CD14-positive monocyte (primary cell): ENCODE measurements at regions not wholly inside any gene's neighbourhood (a gene's known extent, or its start where the extent isn't known, plus 50 kb on each side); places are given as distances from the start of the nearest gene placed in this dataset.

Experiments used
- DNase-seq, 3 donors: peaks; one replicate each; pipeline ENCODE4 v3.0.0-alpha.2; 2011 to 2022
- H2AFZ ChIP-seq: 2 replicates; pipeline ENCODE4 v1.6.0; 2012; ENCODE audit warnings: mild to moderate bottlenecking, low read depth, low read length, inconsistent platforms; ENCODE audit not compliant: insufficient read depth, poor library complexity, severe bottlenecking
- H3K27ac ChIP-seq, 2 donors: 1 replicate in 1 of 2; 2 replicates in 1 of 2; pipeline ENCODE4 v1.5.1; 2012 to 2013; ENCODE audit warnings: low read length in 2 of 2, control low read depth in 1 of 2, inconsistent platforms in 1 of 2, low read depth in 1 of 2, mild to moderate bottlenecking in 1 of 2
- H3K27me3 ChIP-seq, 2 donors: one replicate each; pipeline versions ENCODE4 v1.6.0 to v1.6.1; 2011 to 2013; ENCODE audit warnings: low read length in 2 of 2; ENCODE audit not compliant: control insufficient read depth in 2 of 2, insufficient read depth in 2 of 2
- H3K36me3 ChIP-seq, 2 donors: replicated peaks in 1 of 2; 1 replicate in 1 of 2; 2 replicates in 1 of 2; pipeline versions ENCODE4 v1.5.1 to v1.6.1; 2012 to 2013; ENCODE audit warnings: low read length in 2 of 2, control low read depth in 1 of 2, inconsistent platforms in 1 of 2, mild to moderate bottlenecking in 1 of 2; ENCODE audit not compliant: insufficient read depth in 2 of 2, control insufficient read depth in 1 of 2
- H3K4me1 ChIP-seq, 2 donors: 1 replicate in 1 of 2; 2 replicates in 1 of 2; pipeline versions ENCODE4 v1.5.1 to v1.6.1; 2012 to 2013; ENCODE audit warnings: low read length in 2 of 2, control low read depth in 1 of 2, inconsistent platforms in 1 of 2, mild to moderate bottlenecking in 1 of 2, moderate library complexity in 1 of 2; ENCODE audit not compliant: insufficient read depth in 2 of 2, control insufficient read depth in 1 of 2
- H3K4me2 ChIP-seq: replicated peaks from 2 replicates; pipeline ENCODE3; 2012; ENCODE audit warnings: low read length, moderate library complexity, mild to moderate bottlenecking; ENCODE audit not compliant: poor library complexity, severe bottlenecking; ENCODE audit errors: extremely low read depth
- H3K4me3 ChIP-seq, 3 experiments: fragments of 200-600 bp in 1 of 3; sonication (generic) in 1 of 3; replicated peaks in 1 of 3; 1 replicate in 2 of 3; 2 replicates in 1 of 3; pipeline ENCODE4 v1.5.1; 2011 to 2013; ENCODE audit warnings: low read length in 3 of 3, mild to moderate bottlenecking in 3 of 3, control low read depth in 2 of 3, low read depth in 2 of 3, inconsistent platforms in 1 of 3, moderate library complexity in 1 of 3
- H3K79me2 ChIP-seq: 2 replicates; pipeline ENCODE4 v1.6.0; 2012; ENCODE audit warnings: mild to moderate bottlenecking, control low read depth, inconsistent platforms, low read length, moderate library complexity; ENCODE audit not compliant: insufficient read depth
- H3K9ac ChIP-seq: 2 replicates; pipeline ENCODE4 v1.6.0; 2017; ENCODE audit warnings: low read length, mild to moderate bottlenecking; ENCODE audit not compliant: insufficient read depth, poor library complexity, severe bottlenecking
- H3K9me3 ChIP-seq, 2 donors: replicated peaks in 1 of 2; 1 replicate in 1 of 2; 2 replicates in 1 of 2; pipeline versions ENCODE4 v1.5.1 to v1.6.1; 2012 to 2013; ENCODE audit warnings: low read length in 2 of 2, control low read depth in 1 of 2; ENCODE audit not compliant: control insufficient read depth in 1 of 2, insufficient read depth in 1 of 2
- H4K20me1 ChIP-seq: 2 replicates; pipeline ENCODE4 v1.6.0; 2012; ENCODE audit warnings: mild to moderate bottlenecking, low read length, control low read depth, moderate library complexity; ENCODE audit not compliant: insufficient read depth
- H3K27ac Mint-ChIP-seq, 7 donors: one replicate each; pipeline ENCODE4 v1.8.0; 2020; ENCODE audit warnings: mild to moderate bottlenecking in 7 of 7, mixed read lengths in 7 of 7, moderate library complexity in 6 of 7, inconsistent platforms in 2 of 7
- H3K27me3 Mint-ChIP-seq, 3 donors: one replicate each; pipeline ENCODE4 v1.8.0; 2021 to 2022; ENCODE audit warnings: low read depth in 3 of 3, mild to moderate bottlenecking in 3 of 3, mixed read lengths in 3 of 3, moderate library complexity in 3 of 3, inconsistent platforms in 1 of 3
- H3K36me3 Mint-ChIP-seq, 2 donors: one replicate each; pipeline ENCODE4 v1.8.0; 2020; ENCODE audit warnings: mixed read lengths in 2 of 2, inconsistent platforms in 1 of 2, mild to moderate bottlenecking in 1 of 2
- H3K4me1 Mint-ChIP-seq: one replicate; pipeline ENCODE4 v1.8.0; 2020; ENCODE audit warnings: mild to moderate bottlenecking, mixed read lengths
- H3K4me3 Mint-ChIP-seq, 2 donors: one replicate each; pipeline ENCODE4 v1.8.0; 2020; ENCODE audit warnings: mild to moderate bottlenecking in 2 of 2, mixed read lengths in 2 of 2, moderate library complexity in 1 of 2
- H3K9me3 Mint-ChIP-seq, 7 donors: one replicate each; pipeline ENCODE4 v1.8.0; 2020 to 2022; ENCODE audit warnings: mixed read lengths in 7 of 7, mild to moderate bottlenecking in 6 of 7, moderate library complexity in 6 of 7, inconsistent platforms in 2 of 7
- intact Hi-C, 2 donors: fragments of 100-400 bp; cut with micrococcal nuclease; formaldehyde crosslinking; loops; one replicate each; pipeline versions ENCODE4 v1.15.0 to v1.15.1; 2023
- TF ChIP-seq, protein P1 (sequence below): fragments of 200-600 bp; IDR thresholded peaks from one replicate; pipeline ENCODE4 v1.8.0; 2022; ENCODE audit warnings: antibody characterized with exemption, mild to moderate bottlenecking

DNA sequence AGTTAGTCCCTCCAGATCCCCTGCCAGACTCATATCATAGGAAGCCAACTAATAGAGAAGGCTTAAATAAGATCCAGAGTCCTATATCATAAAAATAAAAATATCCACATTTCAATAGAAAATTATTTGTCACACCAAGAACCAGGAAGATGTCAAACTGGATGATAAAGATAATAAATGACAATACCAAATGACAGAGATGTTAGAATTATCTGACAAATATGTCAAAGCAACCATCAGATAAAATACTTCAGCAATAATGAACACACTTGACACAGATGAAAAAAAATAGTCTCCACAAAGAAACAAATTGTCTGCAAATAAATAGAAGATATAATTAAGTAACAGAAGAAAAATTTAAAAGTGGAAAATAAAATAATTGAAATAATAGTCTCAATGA lies 300.7 kb upstream of the FTMT start:
- Histone ChIP-seq H3K36me3 (no peaks in the 10 kb centered on the region), H3K4me3 (no peak overlapping the region), H3K4me1 (no peaks in the 10 kb centered on the region), H3K27me3 (no peaks in the 10 kb centered on the region), H3K27ac (no peak overlapping the region), H3K4me2 (no peak overlapping the region), H2AFZ (no peak overlapping the region), H4K20me1 (no peaks in the 10 kb centered on the region), H3K9ac (no peak overlapping the region), H3K79me2 (no peaks in the 10 kb centered on the region), H3K9me3 (no peaks in the 10 kb centered on the region)
- Mint-ChIP-seq H3K4me1 (no peaks in the 10 kb centered on the region), H3K4me3 (no peak overlapping the region), H3K27ac (no peak overlapping the region), H3K27me3 (peaks cover 0 to 1% (median 0%) of the 10 kb centered on the region in 3 donors), H3K36me3 (no peaks in the 10 kb centered on the region), H3K9me3 (peaks cover 0 to 8% (median 3%) of the 10 kb centered on the region in 7 donors)
- intact Hi-C loops = no loop called here
- TF ChIP-seq, protein P1, sequence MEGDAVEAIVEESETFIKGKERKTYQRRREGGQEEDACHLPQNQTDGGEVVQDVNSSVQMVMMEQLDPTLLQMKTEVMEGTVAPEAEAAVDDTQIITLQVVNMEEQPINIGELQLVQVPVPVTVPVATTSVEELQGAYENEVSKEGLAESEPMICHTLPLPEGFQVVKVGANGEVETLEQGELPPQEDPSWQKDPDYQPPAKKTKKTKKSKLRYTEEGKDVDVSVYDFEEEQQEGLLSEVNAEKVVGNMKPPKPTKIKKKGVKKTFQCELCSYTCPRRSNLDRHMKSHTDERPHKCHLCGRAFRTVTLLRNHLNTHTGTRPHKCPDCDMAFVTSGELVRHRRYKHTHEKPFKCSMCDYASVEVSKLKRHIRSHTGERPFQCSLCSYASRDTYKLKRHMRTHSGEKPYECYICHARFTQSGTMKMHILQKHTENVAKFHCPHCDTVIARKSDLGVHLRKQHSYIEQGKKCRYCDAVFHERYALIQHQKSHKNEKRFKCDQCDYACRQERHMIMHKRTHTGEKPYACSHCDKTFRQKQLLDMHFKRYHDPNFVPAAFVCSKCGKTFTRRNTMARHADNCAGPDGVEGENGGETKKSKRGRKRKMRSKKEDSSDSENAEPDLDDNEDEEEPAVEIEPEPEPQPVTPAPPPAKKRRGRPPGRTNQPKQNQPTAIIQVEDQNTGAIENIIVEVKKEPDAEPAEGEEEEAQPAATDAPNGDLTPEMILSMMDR = no peak
- no peak for DNase-seq

DNA sequence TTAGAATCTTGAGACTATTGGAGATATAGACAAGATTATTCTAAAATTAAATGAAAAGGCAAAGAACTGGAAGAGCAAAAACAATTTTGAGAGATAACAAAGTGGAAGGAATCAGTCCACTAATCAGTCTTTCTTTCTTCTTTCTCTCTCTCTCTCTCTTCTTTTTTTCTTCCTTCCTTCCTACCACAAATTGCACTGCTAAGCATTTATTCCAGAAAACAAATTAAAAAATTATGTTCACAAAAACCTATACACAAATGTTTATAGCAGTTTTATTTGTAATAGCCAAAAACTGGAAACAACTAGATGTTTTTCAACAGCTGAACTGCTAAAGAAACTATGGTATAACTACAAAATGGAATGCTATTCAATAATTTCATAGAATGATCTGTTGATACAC lies 291.9 kb upstream of the FTMT start:
- TF ChIP-seq, protein P1 = no peak
- DNase-seq = no peak
- H3K4me3 Mint-ChIP-seq = no peak overlapping the region
- H3K27ac ChIP-seq = no peak overlapping the region
- H3K4me3 ChIP-seq = no peak overlapping the region
- no peaks in the 10 kb centered on the region for H3K79me2 ChIP-seq
- peaks cover 0 to 9% (median 7%) of the 10 kb centered on the region in 7 donors for H3K9me3 Mint-ChIP-seq
- H3K36me3 ChIP-seq = no peaks in the 10 kb centered on the region
- no peaks in the 10 kb centered on the region for H4K20me1 ChIP-seq
- no peak overlapping the region for H3K9ac ChIP-seq
- no peak overlapping the region for H2AFZ ChIP-seq
- H3K4me1 ChIP-seq = no peaks in the 10 kb centered on the region
- H3K27ac Mint-ChIP-seq = no peak overlapping the region
- H3K4me1 Mint-ChIP-seq = no peaks in the 10 kb centered on the region
- no peaks in the 10 kb centered on the region for H3K27me3 ChIP-seq
- H3K36me3 Mint-ChIP-seq = no peaks in the 10 kb centered on the region
- intact Hi-C loops = no loop called here
- no peaks in the 10 kb centered on the region for H3K27me3 Mint-ChIP-seq
- H3K9me3 ChIP-seq = peaks cover 8 to 11% of the 10 kb centered on the region in 2 donors
- no peak overlapping the region for H3K4me2 ChIP-seq
